ENCODE measurements at regions not wholly inside any gene's neighbourhood (a gene's known extent, or its start where the extent isn't known, plus 50 kb on each side); places are given as distances from the start of the nearest gene placed in this dataset.

- TF ChIP-seq CTCF (IDR thresholded peaks at IDR 0.05): no peak
- no peak for TF ChIP-seq POLR2A (IDR thresholded peaks at IDR 0.05)
Observed at GRCh38 chr9:91024841-91025240, 223.2 kb downstream of the SYK start.
